Left ventricle myocardium inferior (tissue), 1 donor: ENCODE measurements at regions not wholly inside any gene's neighbourhood (a gene's known extent, or its start where the extent isn't known, plus 50 kb on each side); places are given as distances from the start of the nearest gene placed in this dataset.

ENCODE experiments used
- DNase-seq: peaks from one replicate; pipeline ENCODE4 v3.0.0-alpha.2; 2020
- H3K27ac ChIP-seq: fragments of 200-600 bp; replicated peaks from 2 replicates; pipeline ENCODE4 v1.8.0; 2021
- H3K27me3 ChIP-seq: fragments of 200-600 bp; 2 replicates; pipeline ENCODE4 v1.8.0; 2021; ENCODE audit warnings: low read depth
- H3K36me3 ChIP-seq: fragments of 200-600 bp; 2 replicates; pipeline ENCODE4 v1.8.0; 2021
- H3K4me1 ChIP-seq: fragments of 200-600 bp; 2 replicates; pipeline ENCODE4 v1.8.0; 2021
- H3K4me3 ChIP-seq: fragments of 200-600 bp; 2 replicates; pipeline ENCODE4 v1.8.0; 2021; ENCODE audit warnings: mild to moderate bottlenecking, moderate library complexity
- H3K9me3 ChIP-seq: fragments of 200-600 bp; replicated peaks from 2 replicates; pipeline ENCODE4 v1.8.0; 2021
- intact Hi-C: fragments of 100-400 bp; cut with micrococcal nuclease; formaldehyde crosslinking; loops from one replicate; pipeline ENCODE4 v1.11.0; 2022
- TF ChIP-seq, protein P1 (sequence below): fragments of 200-600 bp; IDR thresholded peaks from 2 replicates; pipeline ENCODE4 v1.8.0; 2021; ENCODE audit warnings: antibody characterized with exemption, mild to moderate bottlenecking, borderline replicate concordance
- donor health status: DM: no; HTN: yes; CAD: no; lungs with severe emphysema.

DNA sequence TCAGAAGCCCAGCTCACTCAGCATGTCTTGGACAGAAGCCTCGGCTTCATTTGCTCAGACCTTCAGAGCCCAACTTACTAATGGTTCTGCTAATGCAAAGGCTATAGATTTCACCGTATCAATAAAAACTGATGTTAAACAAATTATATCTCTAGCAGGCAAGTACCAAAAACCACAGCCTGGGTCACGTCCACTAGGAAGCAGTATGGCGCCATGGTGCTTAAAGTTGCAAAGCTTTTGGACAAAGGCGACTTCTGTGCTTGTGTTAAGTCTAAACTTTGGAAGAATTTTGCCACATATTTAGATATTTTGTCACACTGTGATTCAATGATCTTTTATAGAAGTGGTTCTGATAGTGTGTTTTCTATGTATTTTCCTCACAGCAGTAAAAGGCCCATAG lies 276.8 kb upstream of the PARD3B start:
- no peak overlapping the region for H3K4me3 ChIP-seq
- H3K36me3 ChIP-seq = no peaks in the 10 kb centered on the region
- peaks cover 15% of the 10 kb centered on the region for H3K4me1 ChIP-seq
- peaks cover 9% of the 10 kb centered on the region for H3K27me3 ChIP-seq
- H3K9me3 ChIP-seq = peaks cover 15% of the 10 kb centered on the region
- intact Hi-C loops = loop anchor here (5.0 kb wide), 1 partner anchor 1409 kb away; no protein-coding TSS in a partner anchor
- DNase-seq = no peak
- TF ChIP-seq, protein P1, sequence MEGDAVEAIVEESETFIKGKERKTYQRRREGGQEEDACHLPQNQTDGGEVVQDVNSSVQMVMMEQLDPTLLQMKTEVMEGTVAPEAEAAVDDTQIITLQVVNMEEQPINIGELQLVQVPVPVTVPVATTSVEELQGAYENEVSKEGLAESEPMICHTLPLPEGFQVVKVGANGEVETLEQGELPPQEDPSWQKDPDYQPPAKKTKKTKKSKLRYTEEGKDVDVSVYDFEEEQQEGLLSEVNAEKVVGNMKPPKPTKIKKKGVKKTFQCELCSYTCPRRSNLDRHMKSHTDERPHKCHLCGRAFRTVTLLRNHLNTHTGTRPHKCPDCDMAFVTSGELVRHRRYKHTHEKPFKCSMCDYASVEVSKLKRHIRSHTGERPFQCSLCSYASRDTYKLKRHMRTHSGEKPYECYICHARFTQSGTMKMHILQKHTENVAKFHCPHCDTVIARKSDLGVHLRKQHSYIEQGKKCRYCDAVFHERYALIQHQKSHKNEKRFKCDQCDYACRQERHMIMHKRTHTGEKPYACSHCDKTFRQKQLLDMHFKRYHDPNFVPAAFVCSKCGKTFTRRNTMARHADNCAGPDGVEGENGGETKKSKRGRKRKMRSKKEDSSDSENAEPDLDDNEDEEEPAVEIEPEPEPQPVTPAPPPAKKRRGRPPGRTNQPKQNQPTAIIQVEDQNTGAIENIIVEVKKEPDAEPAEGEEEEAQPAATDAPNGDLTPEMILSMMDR = no peak
- no peak overlapping the region for H3K27ac ChIP-seq

DNA sequence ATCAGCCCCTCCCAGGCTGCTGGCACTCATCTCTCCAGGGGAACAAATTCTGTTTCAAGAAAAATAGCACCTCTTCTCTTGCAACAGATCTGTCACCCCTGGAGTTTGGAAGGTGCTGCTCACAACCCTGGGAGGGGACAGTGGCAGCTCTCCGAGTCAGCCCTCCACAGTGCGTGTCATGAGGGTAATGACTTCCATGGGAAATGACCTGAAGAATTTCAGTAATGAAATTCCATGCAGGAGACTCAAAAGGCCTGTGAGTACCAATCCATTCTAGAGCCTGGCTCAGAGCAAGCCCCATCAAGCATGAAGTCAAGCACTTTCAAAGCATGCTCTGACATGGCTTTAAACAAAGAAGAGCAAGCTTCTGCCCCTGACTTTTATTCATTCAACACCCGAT lies 276.3 kb upstream of the PARD3B start:
- Histone ChIP-seq H3K4me3 (no peak overlapping the region), H3K36me3 (no peaks in the 10 kb centered on the region), H3K27ac (no peak overlapping the region), H3K9me3 (peaks cover 15% of the 10 kb centered on the region), H3K4me1 (peaks cover 15% of the 10 kb centered on the region), H3K27me3 (peaks cover 6% of the 10 kb centered on the region)
- TF ChIP-seq, protein P1 = no peak
- DNase-seq = no peak
- intact Hi-C loops = loop anchor here (5.0 kb wide), 1 partner anchor 1408 kb away; no protein-coding TSS in a partner anchor

DNA sequence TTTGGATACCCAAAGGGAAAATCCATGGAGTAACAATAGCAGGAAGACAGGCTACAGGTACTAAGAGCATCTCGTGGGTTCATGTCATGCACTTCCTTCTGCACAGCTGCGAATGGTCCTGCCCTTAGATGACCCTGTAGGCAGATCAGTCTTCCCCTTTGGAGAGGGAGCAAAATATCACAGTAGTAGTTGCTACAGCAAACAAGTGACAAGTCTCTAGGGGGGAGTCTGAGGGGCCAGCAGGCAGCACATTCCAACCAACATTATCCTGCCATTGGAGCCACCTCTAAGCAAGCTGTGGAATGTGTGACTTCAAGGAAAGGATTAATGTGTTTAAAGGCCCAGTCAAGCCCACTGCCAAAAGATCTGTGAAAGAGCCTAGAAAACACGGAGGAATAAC lies 273.2 kb upstream of the PARD3B start:
- Histone ChIP-seq H3K4me3 (no peak overlapping the region), H3K4me1 (peaks cover 21% of the 10 kb centered on the region), H3K9me3 (peaks cover 15% of the 10 kb centered on the region), H3K36me3 (no peaks in the 10 kb centered on the region), H3K27ac (no peak overlapping the region), H3K27me3 (no peaks in the 10 kb centered on the region)
- no peak for DNase-seq
- TF ChIP-seq, protein P1 = no peak
- intact Hi-C loops = no loop called here

DNA sequence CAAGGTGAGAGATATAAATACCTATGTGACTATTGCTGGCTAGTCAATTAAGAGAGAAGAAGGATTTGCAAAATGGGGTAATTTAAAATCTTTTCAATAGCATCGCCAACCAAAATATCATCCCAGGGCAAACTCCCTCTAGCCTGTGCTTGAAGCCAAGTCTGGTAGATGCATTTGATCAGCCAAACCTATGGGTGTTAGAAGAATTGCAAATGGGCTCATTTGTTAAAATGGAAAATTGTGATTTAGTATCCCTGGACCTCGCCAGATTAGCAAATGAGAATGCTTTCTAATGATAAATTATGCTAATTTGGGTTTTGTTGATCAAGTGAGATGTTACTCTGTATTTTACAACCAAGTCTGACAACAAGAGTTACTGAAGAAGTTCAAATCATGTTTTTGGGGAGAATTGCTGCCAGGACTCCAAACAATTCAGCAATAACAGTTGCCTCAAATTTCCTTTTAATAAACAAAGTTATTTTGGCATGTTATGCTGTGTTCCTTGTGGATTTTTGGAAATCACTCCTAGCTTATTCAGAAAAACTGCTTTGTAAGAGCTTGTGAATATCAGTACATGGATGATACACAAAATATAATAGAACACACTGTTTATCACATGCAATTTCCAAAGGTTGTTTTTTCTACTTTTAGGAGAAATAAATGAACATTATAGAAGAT lies 272.5 kb upstream of the PARD3B start:
- H3K36me3 ChIP-seq = no peaks in the 10 kb centered on the region
- intact Hi-C loops = no loop called here
- no peaks in the 10 kb centered on the region for H3K27me3 ChIP-seq
- H3K4me1 ChIP-seq = peaks cover 21% of the 10 kb centered on the region
- no peak overlapping the region for H3K4me3 ChIP-seq
- no peak for DNase-seq
- peaks cover 15% of the 10 kb centered on the region for H3K9me3 ChIP-seq
- no peak overlapping the region for H3K27ac ChIP-seq
- TF ChIP-seq, protein P1 = no peak

DNA sequence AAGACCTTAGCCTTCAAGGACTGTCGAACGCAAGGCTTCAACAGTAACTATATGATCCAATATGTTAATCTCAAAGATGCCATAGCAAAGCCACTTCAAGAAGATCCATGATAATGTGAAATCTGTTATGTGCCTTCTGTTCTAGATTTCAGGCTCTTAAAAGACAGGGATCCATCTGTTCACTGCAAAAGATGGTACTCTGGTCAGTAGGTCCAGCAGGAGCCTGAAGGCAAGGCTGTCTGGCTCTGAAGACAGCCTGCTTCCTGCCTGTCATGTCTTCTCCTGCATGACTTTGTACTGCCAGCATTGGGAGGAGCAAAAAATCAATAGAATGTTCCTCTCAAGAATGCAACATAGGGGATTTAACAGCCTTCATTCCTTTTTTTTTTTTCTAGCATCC lies 270.8 kb upstream of the PARD3B start:
- intact Hi-C loops = no loop called here
- H3K9me3 ChIP-seq = peaks cover 15% of the 10 kb centered on the region
- no peak overlapping the region for H3K4me3 ChIP-seq
- TF ChIP-seq, protein P1 = no peak
- no peak overlapping the region for H3K27ac ChIP-seq
- peaks cover 21% of the 10 kb centered on the region for H3K4me1 ChIP-seq
- no peak for DNase-seq
- H3K27me3 ChIP-seq = no peaks in the 10 kb centered on the region
- H3K36me3 ChIP-seq = no peaks in the 10 kb centered on the region
